ENCODE measurements at regions not wholly inside any gene's neighbourhood (a gene's known extent, or its start where the extent isn't known, plus 50 kb on each side); places are given as distances from the start of the nearest gene placed in this dataset.

GRCh38 chrY:19356735-19357134, 387.8 kb downstream of the KDM5D start (continued):
- no peak for TF ChIP-seq REST (IDR thresholded peaks at IDR 0.05)
- TF ChIP-seq EGR1 (IDR thresholded peaks at IDR 0.05; ENCODE audit: low read depth in 2 of 2) = no peak
- no peak for TF ChIP-seq JUND (IDR thresholded peaks at IDR 0.05)
- TF ChIP-seq SP1 (IDR thresholded peaks at IDR 0.05) = no peak
- no peak for TF ChIP-seq RAD21 (IDR thresholded peaks at IDR 0.05)
- no peak for TF ChIP-seq NR2F2 (IDR thresholded peaks at IDR 0.05)
- no peak for TF ChIP-seq HNF4G (IDR thresholded peaks at IDR 0.05)
- TF ChIP-seq MAX (IDR thresholded peaks at IDR 0.05) = no peak

DNA sequence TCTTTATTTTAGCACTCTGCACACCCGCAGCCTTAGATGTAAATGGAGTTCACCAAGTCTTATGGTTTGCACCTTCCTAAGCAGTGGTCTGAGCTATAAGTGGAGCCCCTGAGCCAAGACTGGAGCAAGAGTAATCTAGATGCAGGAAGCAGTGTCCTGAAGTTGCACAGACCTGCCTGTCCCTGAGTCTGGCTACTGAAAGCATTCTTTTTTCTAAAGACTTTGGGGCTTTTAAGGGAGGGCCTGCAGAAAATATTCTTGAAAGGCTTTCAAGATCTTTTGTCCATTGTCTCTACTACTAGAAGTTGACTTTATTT, 389.7 kb downstream of the KDM5D start:
- Histone ChIP-seq H3K27ac (ENCODE audit: low read depth in 1 of 2, low read length in 2 of 2) (no peak overlapping the region), H3K9ac (ENCODE audit: low read depth in 1 of 2, low read length in 2 of 2) (no peak overlapping the region), H3K27me3 (ENCODE audit: control insufficient read depth in 4 of 4, insufficient read depth in 4 of 4, low read length in 3 of 4) (no peaks in the 10 kb centered on the region), H3K4me3 (ENCODE audit: low read depth in 1 of 3, low read length in 3 of 3) (no peak overlapping the region), H3K36me3 (ENCODE audit: control insufficient read depth in 4 of 4, insufficient read depth in 3 of 4, low read depth in 1 of 4, low read length in 3 of 4) (no peaks in the 10 kb centered on the region), H3K9me3 (ENCODE audit: control insufficient read depth in 4 of 4, low read length in 3 of 4) (no peaks in the 10 kb centered on the region), H3K4me1 (ENCODE audit: control insufficient read depth in 4 of 4, insufficient read depth in 4 of 4, low read length in 3 of 4) (no peaks in the 10 kb centered on the region)
- DNase-seq (ENCODE audit: low spot score) = no peak
- WGBS = 88% methylated on average over 1 of the region's 1 CpG
- no peak for TF ChIP-seq JUND (IDR thresholded peaks at IDR 0.05)
- TF ChIP-seq, protein P1, sequence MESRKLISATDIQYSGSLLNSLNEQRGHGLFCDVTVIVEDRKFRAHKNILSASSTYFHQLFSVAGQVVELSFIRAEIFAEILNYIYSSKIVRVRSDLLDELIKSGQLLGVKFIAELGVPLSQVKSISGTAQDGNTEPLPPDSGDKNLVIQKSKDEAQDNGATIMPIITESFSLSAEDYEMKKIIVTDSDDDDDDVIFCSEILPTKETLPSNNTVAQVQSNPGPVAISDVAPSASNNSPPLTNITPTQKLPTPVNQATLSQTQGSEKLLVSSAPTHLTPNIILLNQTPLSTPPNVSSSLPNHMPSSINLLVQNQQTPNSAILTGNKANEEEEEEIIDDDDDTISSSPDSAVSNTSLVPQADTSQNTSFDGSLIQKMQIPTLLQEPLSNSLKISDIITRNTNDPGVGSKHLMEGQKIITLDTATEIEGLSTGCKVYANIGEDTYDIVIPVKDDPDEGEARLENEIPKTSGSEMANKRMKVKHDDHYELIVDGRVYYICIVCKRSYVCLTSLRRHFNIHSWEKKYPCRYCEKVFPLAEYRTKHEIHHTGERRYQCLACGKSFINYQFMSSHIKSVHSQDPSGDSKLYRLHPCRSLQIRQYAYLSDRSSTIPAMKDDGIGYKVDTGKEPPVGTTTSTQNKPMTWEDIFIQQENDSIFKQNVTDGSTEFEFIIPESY (IDR thresholded peaks at IDR 0.05) = no peak
- no peak for TF ChIP-seq RAD21 (IDR thresholded peaks at IDR 0.05)
- TF ChIP-seq EGR1 (IDR thresholded peaks at IDR 0.05; ENCODE audit: low read depth in 2 of 2) = no peak
- TF ChIP-seq NR2F2 (IDR thresholded peaks at IDR 0.05) = no peak
- no peak for TF ChIP-seq TAF1 (conservative IDR thresholded peaks at IDR 0.05)
- TF ChIP-seq FOXA1 (IDR thresholded peaks at IDR 0.05) = no peak
- no peak for TF ChIP-seq FOXA2 (IDR thresholded peaks at IDR 0.05)
- no peak for TF ChIP-seq HNF4A (conservative IDR thresholded peaks at IDR 0.05)
- no peak for TF ChIP-seq ATF3 (IDR thresholded peaks at IDR 0.05)
- TF ChIP-seq CTCF (IDR thresholded peaks at IDR 0.05; ENCODE audit: low read depth, low read length, missing input control) = no peak
- no peak for TF ChIP-seq SP1 (IDR thresholded peaks at IDR 0.05)
- TF ChIP-seq HNF4G (IDR thresholded peaks at IDR 0.05) = no peak
- TF ChIP-seq MAX (IDR thresholded peaks at IDR 0.05) = no peak
- TF ChIP-seq RXRA (IDR thresholded peaks at IDR 0.05) = no peak

Data from liver (tissue), 8 donors.